ENCODE measurements at regions not wholly inside any gene's neighbourhood (a gene's known extent, or its start where the extent isn't known, plus 50 kb on each side); places are given as distances from the start of the nearest gene placed in this dataset.
"Not testable (repeated sequence)": the region's sequence is repeated elsewhere in the genome, so short reads cannot be mapped to it uniquely, and the experiment has no call there.

- H3K4me3 ChIP-seq (ENCODE audit: low read depth, low read length): no peak overlapping the region
- no peak for TF ChIP-seq CTCF (IDR thresholded peaks at IDR 0.05; ENCODE audit: control insufficient read depth, extremely low read depth, insufficient read depth)
- no peak for DNase-seq (ENCODE audit: low read depth)
Measured at GRCh38 chr4:159706704-159707103, 603.8 kb downstream of the RAPGEF2 start.

GRCh38 chr4:159715180-159715579 lies 612.3 kb downstream of the RAPGEF2 start:
- H3K4me3 ChIP-seq (ENCODE audit: low read depth, low read length); DNase-seq (ENCODE audit: low read depth): not testable (repeated sequence)

GRCh38 chr4:159719531-159719930 lies 616.7 kb downstream of the RAPGEF2 start:
- TF ChIP-seq CTCF (IDR thresholded peaks at IDR 0.05; ENCODE audit: control insufficient read depth, extremely low read depth, insufficient read depth): no peak
- no peak overlapping the region for H3K4me3 ChIP-seq (ENCODE audit: low read depth, low read length)
- DNase-seq (ENCODE audit: low read depth): no peak

DNA sequence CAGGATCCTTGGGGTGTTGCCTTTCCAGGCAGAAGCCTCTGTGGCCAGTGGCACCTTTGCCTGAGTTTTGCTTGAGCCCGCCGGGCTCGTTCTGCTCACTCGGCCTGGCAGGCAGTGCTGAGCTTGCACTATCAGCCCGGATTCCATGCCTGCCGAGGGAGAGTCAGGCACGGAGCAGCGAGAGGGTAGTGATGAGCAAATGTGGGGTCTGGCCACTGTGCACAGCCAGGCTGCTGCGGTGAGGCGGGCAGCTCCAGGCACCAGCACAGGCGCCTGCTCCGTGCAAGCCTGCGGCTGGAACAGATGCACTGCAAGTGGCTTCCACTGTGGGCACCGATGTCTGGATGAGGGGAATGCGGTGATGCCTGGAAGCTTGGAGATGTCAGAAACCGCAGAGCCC lies 619.2 kb downstream of the RAPGEF2 start:
- no peak for TF ChIP-seq CTCF (IDR thresholded peaks at IDR 0.05; ENCODE audit: control insufficient read depth, extremely low read depth, insufficient read depth)
- no peak overlapping the region for H3K4me3 ChIP-seq (ENCODE audit: low read depth, low read length)
- no peak for DNase-seq (ENCODE audit: low read depth)

- H3K4me3 ChIP-seq (ENCODE audit: low read depth, low read length): no peak overlapping the region
- TF ChIP-seq CTCF (IDR thresholded peaks at IDR 0.05; ENCODE audit: control insufficient read depth, extremely low read depth, insufficient read depth): no peak
- DNase-seq (ENCODE audit: low read depth): no peak
Measured at GRCh38 chr4:159722918-159723317, 620.0 kb downstream of the RAPGEF2 start.

- peak; percentile 2 for DNase-seq (ENCODE audit: low read depth)
Measured at GRCh38 chr4:159723341-159724048, 620.6 kb downstream of the RAPGEF2 start.

GRCh38 chr4:159725571-159725970 lies 622.7 kb downstream of the RAPGEF2 start:
- peak; percentile 71 for DNase-seq (ENCODE audit: low read depth)
- no peak for TF ChIP-seq CTCF (IDR thresholded peaks at IDR 0.05; ENCODE audit: control insufficient read depth, extremely low read depth, insufficient read depth)
- H3K4me3 ChIP-seq (ENCODE audit: low read depth, low read length): no peak overlapping the region

More at GRCh38 chr4:159723341-159724048, 620.6 kb downstream of the RAPGEF2 start:
- H3K4me3 ChIP-seq (ENCODE audit: low read depth, low read length): no peak overlapping the region
- 0 out of 2 replicates have a peak, but pooled peaks have one; percentile 11 for TF ChIP-seq CTCF (IDR thresholded peaks at IDR 0.05; ENCODE audit: control insufficient read depth, extremely low read depth, insufficient read depth)
